SK-N-SH (cell line): ENCODE measurements at regions not wholly inside any gene's neighbourhood (a gene's known extent, or its start where the extent isn't known, plus 50 kb on each side); places are given as distances from the start of the nearest gene placed in this dataset.

Source experiments
- EP300 ChIP-seq, 2 experiments: IDR thresholded peaks; 2 replicates each; pipeline versions ENCODE4 v1.4.0 to v1.6.1; 2012; ENCODE audit warnings: borderline replicate concordance in 1 of 2, low read depth in 1 of 2, low read length in 1 of 2
- EZH2phosphoT487 ChIP-seq: fragments of 200-600 bp; sonication (generic); IDR thresholded peaks from 2 replicates; pipeline ENCODE4 v1.6.1; 2017; ENCODE audit warnings: low read depth, mixed run types, mild to moderate bottlenecking, antibody characterized with exemption, moderate library complexity, borderline replicate concordance
- FOSL2 ChIP-seq: IDR thresholded peaks from 2 replicates; pipeline ENCODE4 v1.4.0; 2012; ENCODE audit warnings: low read depth, mild to moderate bottlenecking, moderate library complexity, borderline replicate concordance
- GABPA ChIP-seq: IDR thresholded peaks from 2 replicates; pipeline ENCODE4 v1.4.0; 2012; ENCODE audit warnings: low read depth, mild to moderate bottlenecking
- GATA2 ChIP-seq: sonication (generic); formaldehyde crosslinking; IDR thresholded peaks from 2 replicates; pipeline ENCODE4 v1.5.0; 2020; ENCODE audit warnings: mild to moderate bottlenecking, missing genetic modification reagents
- NRF1 ChIP-seq: IDR thresholded peaks from 2 replicates; pipeline ENCODE4 v1.6.1; 2012; ENCODE audit warnings: low read depth, mild to moderate bottlenecking, low read length
- POLR2AphosphoS5 ChIP-seq: IDR thresholded peaks from 2 replicates; pipeline ENCODE4 v1.6.1; 2012; ENCODE audit warnings: low read depth, low read length
- RAD21 ChIP-seq: IDR thresholded peaks from 2 replicates; pipeline ENCODE4 v1.6.1; 2012; ENCODE audit warnings: mild to moderate bottlenecking, low read length
- RFX5 ChIP-seq: IDR thresholded peaks from 2 replicates; pipeline ENCODE4 v1.6.1; 2012; ENCODE audit warnings: mild to moderate bottlenecking, improper control_type of control experiment, low read length
- TEAD4 ChIP-seq: IDR thresholded peaks from 2 replicates; pipeline ENCODE4 v1.4.0; 2012; ENCODE audit warnings: mild to moderate bottlenecking, borderline replicate concordance; ENCODE audit not compliant: insufficient read depth
- TF ChIP-seq, protein P1 (sequence below): IDR thresholded peaks from 2 replicates; pipeline ENCODE4 v1.4.0; 2012; ENCODE audit warnings: low read depth
- TF ChIP-seq, protein P2 (sequence below): fragments of 200-600 bp; sonication (generic); IDR thresholded peaks from 2 replicates; pipeline ENCODE4 v1.6.1; 2017; ENCODE audit warnings: antibody characterized with exemption, mild to moderate bottlenecking, moderate library complexity
- TF ChIP-seq, protein P3 (sequence below): fragments of 150-350 bp; IDR thresholded peaks from 2 replicates; pipeline ENCODE4 v1.6.1; 2017; ENCODE audit warnings: antibody characterized with exemption, low read length, low read depth, borderline replicate concordance
- TF ChIP-seq, protein P4 (sequence below): IDR thresholded peaks from 2 replicates; pipeline ENCODE4 v1.6.1; 2012; ENCODE audit warnings: mild to moderate bottlenecking, low read depth, low read length, moderate library complexity

DNA sequence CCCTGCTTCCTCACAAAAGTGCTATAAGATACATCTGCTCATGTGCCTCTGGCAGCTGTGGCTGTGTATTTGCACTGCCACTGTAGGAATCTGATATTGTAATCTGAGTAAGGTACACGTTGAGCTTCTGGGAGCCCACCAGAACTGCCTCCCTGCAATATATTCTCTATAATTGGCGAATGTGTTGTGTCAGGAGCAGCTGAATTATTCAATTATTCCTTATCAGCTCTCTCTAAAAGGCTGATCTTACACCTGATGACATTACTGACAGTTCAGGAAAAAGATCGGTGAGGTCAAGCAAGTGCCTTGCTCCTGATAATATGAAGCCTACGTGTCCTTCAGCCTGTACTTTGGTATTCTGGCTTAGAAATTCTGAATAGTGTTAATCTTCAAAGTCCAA, 1015.0 kb downstream of the CDH9 start:
- TF ChIP-seq, protein P1, sequence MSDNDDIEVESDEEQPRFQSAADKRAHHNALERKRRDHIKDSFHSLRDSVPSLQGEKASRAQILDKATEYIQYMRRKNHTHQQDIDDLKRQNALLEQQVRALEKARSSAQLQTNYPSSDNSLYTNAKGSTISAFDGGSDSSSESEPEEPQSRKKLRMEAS: no peak
- TF ChIP-seq RAD21 (no peak), EP300 (IDR thresholded peaks at IDR 0.05; ENCODE audit: borderline replicate concordance in 1 of 2, low read depth in 1 of 2, low read length in 1 of 2) (no peak), POLR2AphosphoS5 (no peak), NRF1 (no peak), TEAD4 (no peak), GABPA (no peak), RFX5 (no peak), FOSL2 (no peak), GATA2 (no peak), EZH2phosphoT487 (no peak)
- TF ChIP-seq, protein P2, sequence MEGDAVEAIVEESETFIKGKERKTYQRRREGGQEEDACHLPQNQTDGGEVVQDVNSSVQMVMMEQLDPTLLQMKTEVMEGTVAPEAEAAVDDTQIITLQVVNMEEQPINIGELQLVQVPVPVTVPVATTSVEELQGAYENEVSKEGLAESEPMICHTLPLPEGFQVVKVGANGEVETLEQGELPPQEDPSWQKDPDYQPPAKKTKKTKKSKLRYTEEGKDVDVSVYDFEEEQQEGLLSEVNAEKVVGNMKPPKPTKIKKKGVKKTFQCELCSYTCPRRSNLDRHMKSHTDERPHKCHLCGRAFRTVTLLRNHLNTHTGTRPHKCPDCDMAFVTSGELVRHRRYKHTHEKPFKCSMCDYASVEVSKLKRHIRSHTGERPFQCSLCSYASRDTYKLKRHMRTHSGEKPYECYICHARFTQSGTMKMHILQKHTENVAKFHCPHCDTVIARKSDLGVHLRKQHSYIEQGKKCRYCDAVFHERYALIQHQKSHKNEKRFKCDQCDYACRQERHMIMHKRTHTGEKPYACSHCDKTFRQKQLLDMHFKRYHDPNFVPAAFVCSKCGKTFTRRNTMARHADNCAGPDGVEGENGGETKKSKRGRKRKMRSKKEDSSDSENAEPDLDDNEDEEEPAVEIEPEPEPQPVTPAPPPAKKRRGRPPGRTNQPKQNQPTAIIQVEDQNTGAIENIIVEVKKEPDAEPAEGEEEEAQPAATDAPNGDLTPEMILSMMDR: no peak
- TF ChIP-seq, protein P3, sequence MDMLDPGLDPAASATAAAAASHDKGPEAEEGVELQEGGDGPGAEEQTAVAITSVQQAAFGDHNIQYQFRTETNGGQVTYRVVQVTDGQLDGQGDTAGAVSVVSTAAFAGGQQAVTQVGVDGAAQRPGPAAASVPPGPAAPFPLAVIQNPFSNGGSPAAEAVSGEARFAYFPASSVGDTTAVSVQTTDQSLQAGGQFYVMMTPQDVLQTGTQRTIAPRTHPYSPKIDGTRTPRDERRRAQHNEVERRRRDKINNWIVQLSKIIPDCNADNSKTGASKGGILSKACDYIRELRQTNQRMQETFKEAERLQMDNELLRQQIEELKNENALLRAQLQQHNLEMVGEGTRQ: no peak
- TF ChIP-seq, protein P4, sequence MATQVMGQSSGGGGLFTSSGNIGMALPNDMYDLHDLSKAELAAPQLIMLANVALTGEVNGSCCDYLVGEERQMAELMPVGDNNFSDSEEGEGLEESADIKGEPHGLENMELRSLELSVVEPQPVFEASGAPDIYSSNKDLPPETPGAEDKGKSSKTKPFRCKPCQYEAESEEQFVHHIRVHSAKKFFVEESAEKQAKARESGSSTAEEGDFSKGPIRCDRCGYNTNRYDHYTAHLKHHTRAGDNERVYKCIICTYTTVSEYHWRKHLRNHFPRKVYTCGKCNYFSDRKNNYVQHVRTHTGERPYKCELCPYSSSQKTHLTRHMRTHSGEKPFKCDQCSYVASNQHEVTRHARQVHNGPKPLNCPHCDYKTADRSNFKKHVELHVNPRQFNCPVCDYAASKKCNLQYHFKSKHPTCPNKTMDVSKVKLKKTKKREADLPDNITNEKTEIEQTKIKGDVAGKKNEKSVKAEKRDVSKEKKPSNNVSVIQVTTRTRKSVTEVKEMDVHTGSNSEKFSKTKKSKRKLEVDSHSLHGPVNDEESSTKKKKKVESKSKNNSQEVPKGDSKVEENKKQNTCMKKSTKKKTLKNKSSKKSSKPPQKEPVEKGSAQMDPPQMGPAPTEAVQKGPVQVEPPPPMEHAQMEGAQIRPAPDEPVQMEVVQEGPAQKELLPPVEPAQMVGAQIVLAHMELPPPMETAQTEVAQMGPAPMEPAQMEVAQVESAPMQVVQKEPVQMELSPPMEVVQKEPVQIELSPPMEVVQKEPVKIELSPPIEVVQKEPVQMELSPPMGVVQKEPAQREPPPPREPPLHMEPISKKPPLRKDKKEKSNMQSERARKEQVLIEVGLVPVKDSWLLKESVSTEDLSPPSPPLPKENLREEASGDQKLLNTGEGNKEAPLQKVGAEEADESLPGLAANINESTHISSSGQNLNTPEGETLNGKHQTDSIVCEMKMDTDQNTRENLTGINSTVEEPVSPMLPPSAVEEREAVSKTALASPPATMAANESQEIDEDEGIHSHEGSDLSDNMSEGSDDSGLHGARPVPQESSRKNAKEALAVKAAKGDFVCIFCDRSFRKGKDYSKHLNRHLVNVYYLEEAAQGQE: no peak
